HG02884 (cell line): ENCODE measurements at regions not wholly inside any gene's neighbourhood (a gene's known extent, or its start where the extent isn't known, plus 50 kb on each side); places are given as distances from the start of the nearest gene placed in this dataset.
"Not testable (repeated sequence)": the region's sequence is repeated elsewhere in the genome, so short reads cannot be mapped to it uniquely, and the experiment has no call there.

Source experiments
- ATAC-seq: cut with Tn5 transposase; IDR thresholded peaks from one replicate; pipeline ENCODE4 v1.9.1; 2021; ENCODE audit warnings: mild to moderate bottlenecking, moderate library complexity; ENCODE audit not compliant: unreplicated experiment

GRCh38 chr5:111983459-111983858 lies 226.5 kb upstream of the NREP start:
- no peak for ATAC-seq

- no peak for ATAC-seq
Observed at GRCh38 chr5:111977436-111977829, 220.4 kb upstream of the NREP start.

GRCh38 chr5:111976705-111977435 lies 219.9 kb upstream of the NREP start:
- ATAC-seq = no peak

- no peak for ATAC-seq
Observed at GRCh38 chr5:111975133-111975532, 218.1 kb upstream of the NREP start.

GRCh38 chr5:111973961-111974360 lies 217.0 kb upstream of the NREP start:
- ATAC-seq = no peak

- ATAC-seq = no peak
Observed at GRCh38 chr5:111972548-111972947, 215.6 kb upstream of the NREP start.

GRCh38 chr5:111972080-111972479 lies 215.1 kb upstream of the NREP start:
- no peak for ATAC-seq

- ATAC-seq = no peak
Observed at GRCh38 chr5:111968459-111968858, 211.5 kb upstream of the NREP start.

GRCh38 chr5:111967463-111967862 lies 210.5 kb upstream of the NREP start:
- no peak for ATAC-seq

GRCh38 chr5:111966290-111966689 lies 209.3 kb upstream of the NREP start:
- no peak for ATAC-seq

GRCh38 chr5:111963555-111963954 lies 206.6 kb upstream of the NREP start:
- ATAC-seq = no peak

GRCh38 chr5:111962906-111963305 lies 205.9 kb upstream of the NREP start:
- ATAC-seq = no peak

GRCh38 chr5:111961862-111962261 lies 204.9 kb upstream of the NREP start:
- ATAC-seq = no peak

GRCh38 chr5:111960476-111961215 lies 203.7 kb upstream of the NREP start:
- no peak for ATAC-seq

GRCh38 chr5:111958851-111959250 lies 201.9 kb upstream of the NREP start:
- no peak for ATAC-seq

GRCh38 chr5:111956765-111957164 lies 199.8 kb upstream of the NREP start:
- not testable (repeated sequence) for ATAC-seq

GRCh38 chr5:111954516-111955395 lies 197.8 kb upstream of the NREP start:
- ATAC-seq = peak; percentile 79

GRCh38 chr5:111953351-111954127 lies 196.5 kb upstream of the NREP start:
- ATAC-seq = no peak

GRCh38 chr5:111952555-111952954 lies 195.6 kb upstream of the NREP start:
- no peak for ATAC-seq

- ATAC-seq = no peak
Observed at GRCh38 chr5:111950660-111951059, 193.7 kb upstream of the NREP start.
